ENCODE measurements at regions not wholly inside any gene's neighbourhood (a gene's known extent, or its start where the extent isn't known, plus 50 kb on each side); places are given as distances from the start of the nearest gene placed in this dataset.

GRCh38 chr20:39641423-39641822, 679.3 kb downstream of the DHX35 start:
- no peak for DNase-seq (ENCODE audit: low spot score)

GRCh38 chr20:39640147-39640546, 678.0 kb downstream of the DHX35 start:
- no peak for DNase-seq (ENCODE audit: low spot score)

GRCh38 chr20:39638731-39639130, 676.6 kb downstream of the DHX35 start:
- no peak for DNase-seq (ENCODE audit: low spot score)

DNA sequence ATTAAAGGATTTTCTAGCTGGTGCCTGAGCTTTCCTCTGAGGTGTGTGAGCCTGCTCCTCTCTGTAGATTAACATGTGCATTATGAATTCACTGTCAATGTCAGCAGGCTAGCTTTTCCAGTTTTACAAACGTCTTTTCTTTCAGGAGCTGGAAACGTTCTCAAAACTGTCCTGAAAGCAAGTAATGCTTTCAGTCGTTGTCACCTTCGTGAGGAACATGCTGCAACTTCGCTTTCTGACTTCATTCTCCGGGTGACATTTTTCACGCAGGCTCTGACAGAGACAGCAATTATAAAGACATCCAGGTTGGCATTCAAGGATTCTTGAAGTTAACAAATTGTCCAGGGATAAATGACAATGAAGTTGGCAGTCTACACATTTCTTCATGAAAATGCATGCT, 671.5 kb downstream of the DHX35 start:
- no peak for DNase-seq (ENCODE audit: low spot score)

- DNase-seq (ENCODE audit: low spot score), result no peak
Measured at GRCh38 chr20:39632757-39633156, 670.6 kb downstream of the DHX35 start.

- DNase-seq (ENCODE audit: low spot score), result no peak
Measured at GRCh38 chr20:39632176-39632575, 670.0 kb downstream of the DHX35 start.

DNA sequence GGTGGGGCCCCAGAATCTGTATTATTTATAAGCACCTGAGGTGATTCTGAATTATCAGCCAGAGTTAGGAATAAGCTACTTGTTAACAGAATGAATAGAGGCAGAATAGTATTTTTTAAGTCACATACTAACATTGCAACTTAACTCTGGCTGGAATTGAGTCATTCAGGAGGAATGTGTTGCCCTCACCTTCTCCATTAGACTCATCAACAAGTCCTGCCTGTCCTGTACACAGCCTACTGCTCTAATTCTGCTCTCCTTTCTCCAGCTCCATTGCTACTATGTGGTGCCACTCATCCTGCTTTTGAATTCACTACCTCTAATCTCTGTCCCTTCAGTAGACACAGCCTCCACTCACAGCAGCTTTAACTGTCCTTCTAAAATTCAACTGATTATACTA, 669.4 kb downstream of the DHX35 start:
- no peak for DNase-seq (ENCODE audit: low spot score)

GRCh38 chr20:39630215-39630908, 668.2 kb downstream of the DHX35 start:
- no peak for DNase-seq (ENCODE audit: low spot score)

DNA sequence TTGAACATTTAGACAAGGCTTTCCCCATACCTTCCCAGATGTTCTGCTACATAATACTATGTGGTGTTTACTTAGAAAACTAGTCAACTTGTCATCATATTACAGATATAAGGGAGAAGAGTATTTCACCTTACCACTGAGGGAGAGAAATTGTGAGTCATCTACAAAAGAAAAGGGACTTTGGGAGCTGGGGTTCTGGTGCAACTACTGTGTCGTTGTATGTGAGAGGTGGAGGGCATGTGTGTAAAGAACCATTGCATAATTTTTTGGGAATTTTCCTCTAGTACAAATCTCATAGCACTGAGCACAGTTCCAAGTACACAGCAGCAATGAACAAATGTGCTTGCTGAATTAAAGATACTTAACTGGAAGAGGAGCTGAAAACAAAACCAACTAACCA, 665.6 kb downstream of the DHX35 start:
- no peak for DNase-seq (ENCODE audit: low spot score)

GRCh38 chr20:39624316-39624715, 662.2 kb downstream of the DHX35 start:
- DNase-seq (ENCODE audit: low spot score), result no peak

- no peak for DNase-seq (ENCODE audit: low spot score)
Measured at GRCh38 chr20:39623584-39624234, 661.6 kb downstream of the DHX35 start.

GRCh38 chr20:39619271-39619785, 657.2 kb downstream of the DHX35 start:
- DNase-seq (ENCODE audit: low spot score), result no peak

- no peak for DNase-seq (ENCODE audit: low spot score)
Measured at GRCh38 chr20:39611901-39612300, 649.8 kb downstream of the DHX35 start.

DNA sequence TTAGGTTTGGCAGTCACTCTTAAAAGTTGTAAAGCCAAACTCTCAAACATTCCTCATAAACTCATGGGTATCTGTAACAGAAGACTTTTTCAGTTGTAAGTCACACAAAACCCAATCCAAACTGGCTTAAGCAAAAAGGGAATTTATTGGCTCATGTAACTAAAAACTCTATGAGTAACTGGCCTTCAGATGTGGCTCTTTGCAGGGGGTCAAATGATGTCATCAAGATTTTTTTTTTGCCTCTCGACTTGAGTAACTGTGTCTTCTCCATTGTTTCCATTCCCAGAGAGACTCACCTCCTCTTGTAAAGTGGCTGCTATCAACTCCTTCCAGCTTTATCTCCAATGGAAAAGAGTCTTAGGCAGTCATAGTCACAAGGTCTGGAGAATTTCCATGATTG, 645.0 kb downstream of the DHX35 start:
- DNase-seq (ENCODE audit: low spot score), result no peak

DNA sequence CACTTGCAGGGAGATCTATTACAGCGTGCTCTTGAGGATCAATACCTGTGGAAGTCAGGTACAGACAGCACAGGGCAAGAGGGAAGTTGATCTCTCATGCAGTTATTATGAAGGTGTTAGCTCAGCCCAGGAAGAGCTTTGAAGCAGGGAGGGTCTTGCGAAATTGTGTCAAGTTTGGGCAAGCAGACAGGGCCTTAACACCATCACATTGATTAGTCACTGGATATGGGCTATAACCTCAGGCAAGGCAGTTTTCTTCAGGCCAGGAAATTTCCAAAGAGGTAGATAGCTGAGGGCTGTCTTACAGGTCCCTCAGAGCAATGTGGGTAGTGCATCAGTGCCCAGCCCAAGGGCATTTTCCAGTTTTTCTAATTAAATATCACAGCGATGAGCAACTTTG, 643.8 kb downstream of the DHX35 start:
- no peak for DNase-seq (ENCODE audit: low spot score)

DNA sequence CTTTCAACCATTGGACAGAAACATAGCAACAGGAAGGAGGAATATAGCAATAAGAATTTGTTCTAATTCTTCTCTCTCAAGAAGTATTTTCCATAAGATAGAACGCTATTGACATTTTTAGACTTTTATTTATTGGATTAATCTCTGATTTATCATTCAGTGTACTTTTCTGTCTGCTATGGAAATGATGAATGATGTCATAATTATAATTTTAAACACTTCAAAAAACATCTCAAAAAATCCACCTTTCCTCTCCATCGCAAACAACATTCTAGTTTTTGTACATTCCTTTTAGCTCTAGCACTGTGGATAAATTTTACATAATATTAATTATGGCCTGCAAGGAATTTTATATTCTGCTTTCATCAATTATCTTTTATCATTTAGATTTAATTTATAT, 643.2 kb downstream of the DHX35 start:
- DNase-seq (ENCODE audit: low spot score), result no peak

GRCh38 chr20:39603219-39603618, 641.1 kb downstream of the DHX35 start:
- no peak for DNase-seq (ENCODE audit: low spot score)

DNA sequence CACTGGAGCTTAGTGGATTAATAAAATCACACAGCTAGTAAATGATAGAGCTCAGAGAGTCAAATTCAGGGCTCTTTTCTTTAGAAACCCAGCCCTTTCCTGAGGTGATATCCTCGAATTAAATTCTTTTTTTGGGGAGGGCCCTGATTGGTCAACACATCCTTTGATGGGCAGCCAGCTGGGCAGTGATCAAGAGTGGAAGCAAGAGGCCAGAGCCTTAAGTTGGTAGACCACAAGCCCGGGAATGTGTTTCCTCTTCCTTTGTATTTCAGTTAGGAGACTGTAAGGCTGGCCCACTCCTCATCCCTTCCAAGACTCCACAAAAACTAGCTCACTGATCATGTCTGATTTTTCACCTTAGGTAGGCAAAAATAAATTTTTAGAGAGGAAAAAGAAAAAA, 640.5 kb downstream of the DHX35 start:
- no peak for DNase-seq (ENCODE audit: low spot score)

DNA sequence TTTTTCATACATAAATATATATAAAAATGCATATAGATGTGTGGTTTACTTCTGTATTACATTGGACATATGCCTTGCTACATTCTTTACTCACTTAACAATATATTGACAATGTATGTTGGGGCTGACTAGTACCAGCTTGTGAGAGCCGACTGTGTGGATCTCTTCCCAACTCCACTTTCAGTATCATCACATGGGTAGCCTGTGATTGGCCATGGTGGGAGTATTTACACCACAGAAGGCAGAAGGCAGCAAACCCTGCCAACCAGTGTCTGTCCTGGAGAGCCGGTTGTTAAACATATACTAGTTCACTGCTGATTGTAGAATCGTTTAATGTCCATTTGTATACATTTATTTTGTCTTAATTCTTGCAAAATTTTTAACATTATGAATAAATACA, 638.7 kb downstream of the DHX35 start:
- no peak for DNase-seq (ENCODE audit: low spot score)

DNA sequence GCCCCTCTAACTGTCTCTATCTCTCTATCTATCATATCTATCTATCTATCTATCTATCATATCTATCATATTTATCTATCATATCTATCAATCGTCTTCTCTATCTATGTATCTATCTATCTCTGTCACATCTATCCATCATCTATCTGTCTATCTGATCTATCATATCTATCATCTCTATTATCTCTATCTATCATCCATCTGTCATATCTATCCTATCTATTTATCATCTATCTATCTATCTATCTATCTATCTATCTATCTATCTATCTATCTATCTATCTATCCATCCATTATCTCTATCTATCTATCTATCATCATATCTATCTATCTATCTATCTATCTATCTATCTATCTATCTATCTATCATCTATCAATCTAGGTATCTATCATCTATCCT, 638.0 kb downstream of the DHX35 start:
- no peak for DNase-seq (ENCODE audit: low spot score)

DNA sequence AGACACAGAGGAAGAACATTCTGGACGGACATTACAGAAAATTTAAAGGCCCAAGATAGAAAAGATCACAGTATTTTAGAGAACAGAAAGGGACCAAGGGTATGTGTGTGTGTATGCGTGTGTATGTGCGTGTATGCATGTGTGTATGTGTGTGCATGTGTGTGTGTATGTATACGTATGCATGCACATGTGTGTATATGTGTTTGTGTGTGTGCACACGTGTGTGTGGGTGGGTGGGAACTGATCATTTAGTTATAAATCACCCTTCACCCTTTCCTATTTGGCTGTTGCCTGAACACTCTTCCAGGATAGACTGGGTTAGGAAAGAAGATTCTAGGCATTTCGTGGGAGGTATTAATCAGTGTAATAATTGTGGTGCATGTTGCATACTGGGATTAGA, 634.4 kb downstream of the DHX35 start:
- no peak for DNase-seq (ENCODE audit: low spot score)

GRCh38 chr20:39592371-39592770, 630.2 kb downstream of the DHX35 start:
- no peak for DNase-seq (ENCODE audit: low spot score)

DNA sequence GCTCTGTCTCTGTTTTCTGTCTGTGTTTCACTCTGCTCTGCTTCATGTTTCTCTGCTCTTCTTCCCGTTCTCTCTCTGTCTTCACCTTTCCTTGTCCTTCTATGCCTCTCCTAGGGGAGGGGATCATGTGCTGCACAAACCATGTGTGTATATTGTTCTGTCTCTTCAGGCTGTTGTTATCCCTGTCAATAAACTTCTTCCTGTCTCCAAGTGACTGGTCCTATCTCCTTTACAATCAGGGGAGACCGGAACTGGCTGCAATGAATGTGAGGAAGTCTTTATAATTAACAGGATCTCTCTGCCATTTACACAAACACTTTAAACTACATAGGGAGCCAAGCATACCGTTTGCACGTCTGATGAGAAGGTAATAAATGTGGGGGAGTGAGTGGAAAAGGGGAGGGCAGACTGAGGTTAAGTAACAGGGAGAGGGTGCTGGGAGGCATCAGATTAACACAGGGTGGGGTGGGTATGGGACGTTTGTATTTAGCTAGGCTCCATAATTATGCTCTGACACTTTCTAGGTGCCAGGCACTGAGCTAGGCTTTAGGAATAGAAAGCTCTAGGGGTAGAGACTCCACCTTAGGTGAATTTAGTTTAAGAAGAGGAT, 626.1 kb downstream of the DHX35 start:
- DNase-seq (ENCODE audit: low spot score), result no peak
